LoVo (cell line): ENCODE measurements at regions not wholly inside any gene's neighbourhood (a gene's known extent, or its start where the extent isn't known, plus 50 kb on each side); places are given as distances from the start of the nearest gene placed in this dataset.
"Not testable (repeated sequence)": the region's sequence is repeated elsewhere in the genome, so short reads cannot be mapped to it uniquely, and the experiment has no call there.

Experiments used
- DNase-seq: peaks from one replicate; pipeline ENCODE4 v3.0.0-alpha.2; 2016; ENCODE audit warnings: low spot score

DNA sequence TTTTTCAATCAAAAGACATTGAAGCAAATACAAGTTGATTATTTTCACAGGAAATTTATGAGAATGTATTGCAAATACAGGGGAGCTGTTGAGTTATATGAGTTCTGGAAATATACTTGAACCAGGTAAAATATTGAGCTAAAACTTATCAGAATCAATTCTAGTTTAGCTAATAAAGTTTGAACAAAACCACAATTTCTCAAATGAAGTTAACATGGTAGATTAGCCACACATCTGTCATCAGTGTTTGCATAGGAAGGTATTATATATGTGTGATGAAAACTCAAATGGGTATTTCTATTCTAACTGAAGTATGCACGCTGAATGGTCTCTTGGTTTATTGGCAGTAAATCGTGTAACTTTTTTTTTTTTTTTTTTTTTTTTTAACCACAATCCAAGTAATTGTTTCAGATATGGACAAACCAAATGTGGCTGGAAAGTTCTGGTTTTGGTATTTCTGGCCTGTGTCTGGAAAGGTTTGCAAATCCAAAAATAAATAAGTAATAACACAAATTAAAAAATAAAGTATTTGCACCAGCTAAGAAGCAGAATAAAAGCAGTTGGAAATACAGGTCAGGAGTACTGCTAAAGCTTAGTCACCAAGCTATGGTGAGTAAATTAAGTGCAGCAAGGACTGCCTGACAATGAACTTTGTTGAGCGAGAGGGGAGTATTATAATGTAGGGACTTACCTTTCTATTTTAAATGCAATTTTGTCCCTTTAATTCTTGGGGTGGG is 479.1 kb upstream of the FANCL start:
- DNase-seq = no peak

DNA sequence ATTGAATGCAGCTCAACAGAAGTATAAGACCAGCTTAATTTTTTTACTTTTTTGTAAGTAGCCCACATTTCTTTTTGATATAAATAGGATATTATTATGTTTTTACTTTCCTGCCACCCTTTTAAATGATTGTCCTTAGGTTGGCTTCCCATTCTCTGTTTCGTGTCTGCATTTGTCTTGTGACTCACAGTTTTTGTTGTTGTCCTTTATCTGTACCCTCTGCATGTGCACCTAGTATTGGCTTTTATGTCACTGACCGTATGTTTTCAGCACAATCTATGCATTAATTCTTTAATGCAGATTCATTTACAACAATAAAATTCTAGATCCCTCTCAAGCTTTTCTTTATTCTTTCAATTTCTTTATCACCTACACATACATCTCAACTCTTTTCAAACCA is 474.2 kb upstream of the FANCL start:
- DNase-seq = no peak

DNA sequence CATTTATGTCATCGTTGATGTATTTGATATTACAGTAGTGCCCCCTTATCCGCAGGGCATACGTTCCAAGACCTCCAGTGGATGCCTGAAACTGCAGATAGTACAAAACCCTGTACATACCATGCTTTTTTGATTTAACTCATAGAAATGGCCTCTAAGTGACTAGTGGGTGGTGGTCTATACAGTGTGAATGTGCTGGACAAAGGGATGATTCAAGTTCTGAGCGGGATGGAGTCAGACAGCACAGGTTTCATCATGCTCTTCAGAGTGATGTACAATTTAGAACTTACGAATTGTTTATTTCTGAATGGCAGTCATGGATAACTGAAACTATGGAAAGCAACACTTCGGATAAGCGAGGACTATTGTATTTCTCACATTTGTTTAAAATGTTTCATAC is 473.1 kb upstream of the FANCL start:
- DNase-seq = no peak

DNA sequence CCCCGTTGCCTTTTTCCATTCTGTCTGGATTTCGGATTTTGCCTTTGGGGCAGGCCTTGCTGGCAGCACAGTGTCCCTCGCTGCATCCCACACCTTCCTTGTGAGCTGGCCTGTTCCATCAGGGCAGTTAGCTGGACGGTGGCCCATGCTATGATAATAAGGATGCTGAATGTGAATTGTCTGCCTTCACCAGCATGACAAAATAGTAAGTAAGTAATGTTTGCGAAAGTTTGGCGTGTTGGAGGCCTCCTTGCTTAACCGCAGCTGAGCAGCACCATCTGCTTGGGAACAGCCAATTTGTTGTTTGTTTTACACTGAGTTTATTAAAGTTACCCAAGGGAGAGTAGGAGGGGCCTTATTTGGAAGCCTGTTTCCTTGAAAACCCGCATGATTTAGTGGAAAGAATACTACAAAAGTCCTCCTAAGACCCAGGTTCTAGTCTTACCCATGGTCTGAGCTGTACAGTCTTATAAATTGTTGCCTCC is 469.7 kb upstream of the FANCL start:
- DNase-seq = no peak

DNA sequence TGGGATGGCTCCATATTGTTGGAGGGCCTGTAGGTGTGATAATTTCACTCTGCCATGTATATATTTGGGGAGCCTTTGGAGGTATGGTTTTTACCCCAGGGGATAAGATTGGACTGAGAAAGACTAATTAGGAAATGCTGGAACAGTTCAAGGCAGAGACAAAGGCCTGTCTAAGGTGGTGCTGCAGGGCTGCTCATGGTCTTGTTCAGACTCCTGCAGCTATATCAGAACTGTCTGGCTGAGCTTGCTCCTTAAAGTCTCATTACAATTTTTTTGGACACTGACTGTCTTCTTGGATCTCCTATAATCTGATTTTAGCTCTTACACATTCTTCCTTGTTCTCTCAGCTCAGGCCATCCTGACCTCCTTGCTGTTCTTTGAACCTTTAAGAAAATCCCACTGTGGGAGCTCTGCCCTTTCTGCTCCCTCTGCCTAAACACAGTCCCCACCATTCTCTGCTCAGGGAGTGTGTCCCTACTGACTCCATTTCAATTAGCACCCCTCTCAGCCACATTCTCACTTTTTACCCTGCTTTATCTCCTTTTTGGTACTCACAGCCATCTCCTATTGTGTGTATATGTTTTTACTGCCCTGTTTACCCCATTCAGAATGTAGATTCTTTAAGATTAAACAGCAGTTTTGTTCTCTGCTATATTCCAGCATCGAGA is 468.7 kb upstream of the FANCL start:
- no peak for DNase-seq

DNA sequence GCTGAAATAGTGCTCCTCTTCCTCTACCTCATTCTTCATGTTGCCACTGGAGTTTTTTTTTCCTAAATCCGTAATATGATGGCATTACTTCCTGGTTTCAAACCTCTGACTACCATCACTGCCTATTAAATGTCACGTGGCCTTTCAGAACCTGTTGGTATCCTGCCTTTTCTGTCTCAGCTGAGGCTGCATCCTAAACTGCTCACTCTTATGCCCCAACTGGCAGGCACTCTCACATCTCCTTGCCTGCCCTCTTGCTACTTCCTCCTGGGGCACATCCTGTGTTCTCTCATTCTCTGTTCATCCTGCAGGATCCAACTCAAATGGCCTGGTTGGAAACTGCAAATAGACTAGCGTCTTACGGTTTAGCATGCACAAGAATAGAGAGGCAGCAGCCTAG is 468.1 kb upstream of the FANCL start:
- DNase-seq = no peak

DNA sequence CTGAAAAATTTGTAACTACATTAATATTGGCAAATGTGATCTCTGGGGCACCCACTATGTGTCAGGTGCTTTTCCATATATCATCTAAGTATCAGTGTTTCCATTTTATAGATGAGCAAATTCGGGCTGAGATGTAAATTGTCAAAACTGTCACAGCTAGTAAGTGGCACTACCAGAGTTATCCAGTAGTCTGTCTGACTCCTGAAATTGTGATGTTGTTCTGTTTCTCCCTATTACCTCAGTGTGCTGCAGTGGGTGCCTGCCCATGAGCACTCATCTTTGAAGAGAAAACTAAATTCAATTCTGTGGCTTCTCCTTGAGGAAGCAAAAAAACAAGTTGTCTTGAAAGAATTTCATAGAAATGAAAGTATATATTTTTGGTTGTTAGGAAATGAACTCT is 467.4 kb upstream of the FANCL start:
- no peak for DNase-seq

DNA sequence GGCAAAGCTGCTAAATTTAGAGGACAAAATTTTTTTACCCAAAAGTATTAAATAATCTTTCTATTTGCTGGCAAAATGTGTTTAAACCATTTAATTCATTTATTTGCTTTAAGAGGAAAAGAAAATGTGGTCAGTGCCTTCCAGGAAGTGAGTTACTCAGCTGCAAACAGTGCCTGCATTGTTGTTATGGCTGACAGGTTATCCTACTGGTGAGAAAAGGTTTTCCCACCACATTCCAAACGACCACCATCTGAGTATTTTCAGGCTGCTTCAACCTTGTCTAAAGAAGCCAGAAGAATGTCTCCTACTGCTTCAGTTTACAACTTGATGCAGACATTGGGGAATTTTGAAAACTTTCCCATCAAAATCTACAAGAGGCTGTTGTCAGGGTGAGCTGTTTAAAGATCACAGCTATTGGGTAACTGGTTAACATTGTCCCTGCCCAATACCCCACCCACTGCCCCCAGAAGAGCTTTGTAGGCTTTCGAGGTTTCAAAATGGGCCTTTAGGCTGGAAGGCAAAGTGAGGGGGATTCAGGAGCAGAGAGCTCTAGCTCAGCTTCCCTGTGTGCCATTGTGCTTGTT is 461.3 kb upstream of the FANCL start:
- DNase-seq = no peak

DNA sequence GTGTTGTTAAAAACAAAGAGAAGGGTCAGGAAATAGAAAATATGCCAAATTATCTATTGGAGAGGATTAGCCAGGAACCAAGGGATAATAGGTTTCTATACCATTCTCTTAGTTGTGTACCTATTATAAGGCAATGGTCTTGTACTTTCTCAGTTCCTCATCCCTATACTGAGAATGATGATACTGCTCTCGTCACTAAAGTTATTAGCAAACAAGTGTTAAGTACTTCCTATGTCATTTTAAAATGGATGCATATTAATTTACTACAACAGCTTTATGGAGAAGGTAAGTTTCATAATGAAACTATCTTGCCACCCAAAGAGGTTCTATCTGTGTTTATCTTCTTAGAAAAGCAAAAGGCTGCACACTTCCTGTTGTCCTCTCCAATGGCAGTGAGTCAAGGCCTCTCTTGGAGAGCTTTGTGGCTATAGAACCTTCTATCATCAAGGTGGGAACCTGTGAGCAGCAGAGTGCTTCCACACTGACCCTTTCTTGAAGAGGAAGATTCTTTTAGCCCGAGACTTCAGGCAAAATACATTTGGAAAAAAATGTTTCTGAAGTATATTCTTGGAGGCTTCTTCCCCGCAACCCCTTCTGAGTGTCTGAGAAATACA is 460.7 kb upstream of the FANCL start:
- DNase-seq = no peak

DNA sequence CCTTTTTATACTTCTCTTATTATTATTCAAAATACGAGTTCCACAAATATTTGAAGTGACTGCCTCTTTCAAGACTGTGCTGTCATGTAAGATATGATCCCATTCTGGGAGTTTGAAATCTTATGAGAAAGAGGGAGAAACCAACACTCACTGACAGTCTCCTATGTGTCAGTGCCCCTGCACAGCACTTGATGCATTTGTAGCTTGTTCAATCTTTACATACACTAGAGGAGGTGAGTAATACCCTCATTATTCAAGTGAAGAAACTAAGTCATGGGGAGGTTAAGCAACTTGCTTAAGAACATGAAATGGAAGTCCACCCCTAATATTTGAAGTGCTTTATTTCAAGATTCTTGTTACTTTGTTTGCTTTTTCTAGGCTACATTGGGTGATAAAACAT is 459.5 kb upstream of the FANCL start:
- DNase-seq = no peak

DNA sequence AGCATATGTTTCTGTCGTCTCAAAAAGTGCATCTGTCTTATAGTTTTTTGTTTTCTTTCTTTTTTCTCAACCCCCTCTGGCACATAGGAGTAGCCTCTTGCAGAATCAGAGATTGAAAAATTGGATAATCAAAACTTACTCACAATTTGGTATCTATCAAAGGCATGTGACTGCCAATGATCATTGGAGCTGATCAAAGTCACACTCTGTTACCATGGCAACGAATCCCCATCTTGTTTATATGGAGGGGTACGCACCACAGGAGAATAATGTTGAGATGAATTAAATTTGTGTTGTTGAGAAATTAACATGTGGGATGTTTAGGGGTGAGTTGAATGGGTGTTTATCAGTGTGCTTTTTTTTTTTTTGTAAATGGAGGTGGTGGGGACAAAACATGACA is 458.3 kb upstream of the FANCL start:
- DNase-seq = no peak

DNA sequence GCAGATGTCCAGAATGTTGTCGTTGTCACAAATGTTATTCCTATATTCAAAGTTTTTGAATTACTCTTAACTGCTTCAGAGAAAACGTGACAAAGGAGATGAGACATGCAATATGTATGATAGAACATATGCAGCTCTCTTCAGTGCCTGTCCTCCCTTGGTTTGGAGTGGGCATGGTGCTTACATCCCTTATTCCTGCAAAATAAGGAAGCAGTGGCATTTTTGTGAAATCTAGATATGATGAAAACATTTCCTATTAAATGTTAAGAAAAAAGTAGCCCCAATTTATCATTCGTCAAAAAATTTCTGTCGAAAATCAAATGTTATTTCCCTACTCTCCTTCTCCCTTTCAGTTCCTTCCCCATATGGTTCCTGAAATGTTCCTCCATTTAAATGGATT is 457.5 kb upstream of the FANCL start:
- no peak for DNase-seq

DNA sequence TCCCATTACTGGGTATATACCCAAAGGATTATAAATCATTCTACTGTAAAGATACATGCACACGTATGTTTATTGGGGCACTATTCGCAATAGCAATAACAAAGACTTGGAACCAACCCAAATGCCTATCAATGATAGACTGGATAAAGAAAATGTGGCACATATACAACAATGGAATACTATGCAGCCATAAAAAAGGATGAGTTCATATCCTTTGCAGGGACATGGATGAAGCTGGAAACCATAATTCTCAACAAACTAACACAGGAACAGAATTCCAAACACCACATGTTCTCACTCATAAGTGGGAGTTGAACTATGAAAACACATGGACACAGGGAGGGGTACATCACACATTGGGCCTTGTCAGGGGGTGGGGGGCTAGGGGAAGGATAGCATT is 453.0 kb upstream of the FANCL start:
- DNase-seq = not testable (repeated sequence)

DNA sequence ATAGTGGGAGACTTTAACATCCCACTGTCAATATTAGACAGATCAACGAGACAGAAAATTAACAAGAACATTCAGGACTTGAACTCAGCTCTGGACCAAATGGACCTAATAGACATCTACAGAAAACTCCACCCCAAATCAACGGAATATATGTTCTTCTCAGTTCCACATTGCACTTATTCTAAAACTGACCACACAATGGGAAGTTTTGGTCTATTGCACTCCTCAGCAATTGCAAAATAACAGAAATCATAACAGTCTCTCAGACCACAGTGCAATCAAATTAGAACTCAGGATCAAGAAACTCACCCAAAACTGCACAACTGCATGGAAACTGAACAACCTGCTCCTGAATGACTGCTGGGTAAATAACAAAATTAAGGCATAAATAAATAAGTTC is 449.9 kb upstream of the FANCL start:
- DNase-seq = not testable (repeated sequence)

DNA sequence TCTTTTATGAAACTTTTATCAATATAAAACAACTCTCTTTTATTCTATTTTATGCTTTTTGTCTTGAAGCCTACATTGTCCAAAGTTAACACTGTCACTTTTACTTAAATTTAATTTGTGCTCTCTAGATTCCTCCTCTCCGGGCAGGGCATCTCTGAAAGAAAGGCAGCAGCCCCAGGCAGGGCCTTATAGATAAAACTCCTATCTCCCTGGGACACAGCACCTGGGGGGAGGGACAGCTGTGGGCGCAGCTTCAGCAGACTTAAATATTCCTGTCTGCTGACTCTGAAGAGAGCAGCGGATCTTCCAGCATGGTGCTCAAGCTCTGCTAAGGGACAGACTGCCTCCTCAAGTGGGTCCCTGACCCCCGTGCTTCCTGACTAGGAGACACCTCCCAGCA is 447.7 kb upstream of the FANCL start:
- DNase-seq = no peak

DNA sequence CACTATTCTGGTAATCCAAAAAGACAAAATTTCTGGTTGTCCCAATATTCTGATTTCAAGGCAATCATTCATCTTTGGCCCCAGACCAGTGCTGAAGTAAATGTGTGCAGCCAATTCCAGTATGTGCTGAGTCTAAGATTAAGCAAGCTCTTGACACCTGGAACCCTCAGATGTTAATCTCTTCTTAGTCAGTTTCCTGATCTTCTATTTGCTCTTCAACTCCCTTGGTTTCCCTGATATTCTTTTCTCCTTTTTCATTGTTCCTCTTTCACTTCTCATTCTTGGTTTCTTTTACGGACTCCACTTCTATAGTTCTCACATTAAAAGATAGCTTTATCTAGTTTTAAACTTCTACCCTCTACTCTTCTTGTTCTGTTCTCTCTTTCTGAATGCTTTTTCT is 445.7 kb upstream of the FANCL start:
- no peak for DNase-seq

DNA sequence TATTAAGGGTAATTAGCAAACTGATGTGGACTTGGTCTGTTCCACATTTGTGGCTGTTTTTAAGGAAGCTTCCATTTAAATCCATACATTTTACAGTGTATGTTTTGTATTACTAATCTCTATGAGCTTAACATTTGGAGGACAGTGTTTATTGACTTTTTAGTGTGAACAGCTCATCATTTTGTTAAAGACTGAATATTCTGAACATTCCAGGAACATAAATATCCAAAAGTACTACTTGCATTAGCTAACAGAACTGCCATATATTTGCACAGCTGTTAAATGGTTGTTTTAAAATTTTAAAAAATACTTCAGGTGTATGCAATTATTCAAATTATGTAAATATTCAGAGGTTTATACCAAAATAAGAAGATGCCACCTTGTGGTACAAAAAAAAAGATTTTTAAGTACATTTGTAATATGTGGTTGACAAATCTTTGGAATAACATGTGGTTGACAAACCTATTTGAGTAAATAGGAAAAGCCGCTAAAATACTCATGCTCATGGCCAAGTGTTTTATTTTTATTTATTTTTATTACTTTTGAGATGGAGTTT is 439.7 kb upstream of the FANCL start:
- no peak for DNase-seq

DNA sequence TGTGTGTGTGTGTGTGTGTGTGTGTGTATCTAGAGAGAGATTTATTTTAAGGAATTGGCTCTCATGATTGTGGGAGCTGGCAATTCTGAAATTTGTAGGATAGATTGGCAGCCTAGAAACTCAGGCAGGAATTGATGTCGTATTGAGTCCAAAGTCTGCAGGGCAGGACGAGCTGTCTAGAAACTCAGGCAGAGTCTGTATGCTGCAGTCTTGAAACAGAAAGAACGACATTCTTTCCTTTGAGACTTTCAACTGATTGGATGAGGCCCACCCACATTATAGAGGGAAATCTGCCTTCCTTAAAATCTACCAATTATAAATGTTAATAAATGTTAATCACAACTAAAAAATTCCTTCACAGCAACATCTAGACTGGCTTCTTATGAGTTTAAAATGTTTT is 436.6 kb upstream of the FANCL start:
- DNase-seq = no peak

DNA sequence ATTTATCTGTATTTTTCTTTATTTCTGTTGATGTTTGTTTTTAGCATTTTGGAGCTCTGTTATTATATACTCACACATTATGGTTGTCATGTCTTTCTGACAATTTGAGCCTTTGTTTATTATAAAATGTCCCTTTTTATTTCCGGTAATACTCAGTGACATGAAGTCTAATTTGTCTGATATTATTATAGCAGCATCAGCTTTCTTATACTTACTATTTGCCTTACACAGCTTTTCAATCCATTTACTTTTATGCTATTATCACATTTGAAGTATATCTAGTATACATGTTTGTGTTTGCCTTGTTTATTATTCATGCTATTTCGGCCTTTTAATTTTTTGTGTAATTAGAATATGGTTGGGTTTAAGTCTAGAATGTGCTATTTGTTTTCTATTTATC is 430.6 kb upstream of the FANCL start:
- no peak for DNase-seq

DNA sequence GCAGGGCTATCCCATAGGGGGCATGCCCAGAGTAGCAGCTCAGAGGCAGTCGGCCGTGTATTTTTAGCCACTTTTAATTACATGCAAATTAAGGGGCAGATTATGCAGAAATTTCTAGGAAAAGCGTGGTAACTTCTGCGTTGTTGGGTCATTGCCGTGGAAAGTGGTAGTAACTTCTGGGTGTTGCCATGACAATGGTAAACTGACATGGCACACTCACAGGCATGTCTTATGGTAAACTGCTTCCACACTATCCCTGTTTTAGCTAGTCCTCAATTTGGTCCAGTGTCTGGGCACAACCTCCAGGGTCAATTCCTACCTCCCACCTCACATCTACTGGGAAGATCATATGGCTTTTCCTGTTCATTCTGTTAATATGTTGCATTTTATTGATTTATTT is 428.9 kb upstream of the FANCL start:
- DNase-seq = no peak

DNA sequence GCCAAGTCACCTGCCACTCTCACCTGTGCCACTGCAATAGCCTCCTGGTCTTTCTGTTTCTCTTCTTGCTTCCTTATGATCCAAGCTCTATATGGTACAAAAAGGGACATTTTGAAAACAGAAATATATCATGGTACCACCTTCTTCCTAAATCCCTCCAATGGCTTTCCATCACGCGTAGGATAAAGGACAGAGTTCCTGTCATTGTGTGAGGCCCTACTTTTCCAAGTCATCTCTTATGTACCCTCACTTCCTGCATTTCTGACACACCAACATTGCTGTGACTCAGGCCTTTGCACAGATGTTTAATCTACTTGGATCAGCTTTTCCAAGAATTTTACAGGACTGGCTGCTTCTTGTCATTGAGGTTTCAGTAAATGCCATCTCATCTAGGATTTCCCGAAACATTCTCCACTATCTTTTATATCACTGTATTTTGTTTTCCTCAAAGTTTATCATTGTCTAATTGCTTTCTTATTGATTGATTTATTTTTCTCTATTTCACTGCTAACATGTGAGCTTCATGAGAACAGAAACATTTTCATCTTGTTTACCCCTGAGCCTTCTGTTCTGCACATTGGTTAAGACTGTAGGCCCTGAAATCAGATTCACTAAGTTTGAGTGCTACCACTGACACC is 426.1 kb upstream of the FANCL start:
- no peak for DNase-seq

DNA sequence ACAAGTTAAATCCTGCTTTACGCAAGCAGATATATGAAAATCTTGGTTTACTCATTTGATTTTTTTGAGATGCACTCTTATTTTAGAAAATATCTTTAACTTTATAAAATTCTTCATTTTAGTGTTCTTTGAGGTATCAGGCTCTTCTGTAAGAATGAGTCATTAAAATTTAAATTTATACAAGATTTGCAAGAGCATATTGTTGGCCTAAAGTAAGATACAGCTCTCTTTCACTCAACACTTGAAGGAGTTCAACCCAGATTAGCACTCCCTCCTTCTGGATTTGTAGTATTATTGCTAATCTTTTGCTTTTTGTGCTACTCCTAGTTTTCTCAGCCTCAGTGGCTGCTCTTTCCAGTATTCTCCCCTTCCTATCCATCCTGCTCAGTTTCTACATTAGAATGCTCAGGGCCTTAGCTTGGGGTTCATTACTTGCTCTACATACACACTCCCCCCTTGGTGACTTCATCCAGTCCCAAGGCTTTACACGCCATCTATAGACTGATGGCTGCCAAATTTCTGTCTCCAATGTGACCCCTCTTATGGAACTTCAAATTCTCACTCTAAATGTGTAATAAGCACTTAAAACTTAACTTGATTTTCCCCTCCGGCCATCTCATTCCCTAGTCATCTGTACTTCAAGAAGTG is 425.3 kb upstream of the FANCL start:
- DNase-seq = no peak
